Neural progenitor cell (in vitro differentiated cells): ENCODE measurements at regions not wholly inside any gene's neighbourhood (a gene's known extent, or its start where the extent isn't known, plus 50 kb on each side); places are given as distances from the start of the nearest gene placed in this dataset.

Source experiments
- DNase-seq: peaks from one replicate; pipeline ENCODE4 v3.0.0-alpha.2; 2016; ENCODE audit warnings: low spot score
- H2AFZ ChIP-seq: fragments of 200-600 bp; sonication (generic); replicated peaks from 2 replicates; pipeline ENCODE4 v1.6.1; 2016; ENCODE audit warnings: antibody characterized with exemption
- H3F3A ChIP-seq: fragments of 200-600 bp; sonication (generic); 2 replicates; pipeline ENCODE4 v1.6.1; 2016; ENCODE audit warnings: antibody characterized with exemption, low read depth
- H3K27ac ChIP-seq: fragments of 200-600 bp; sonication (generic); 2 replicates; pipeline ENCODE4 v1.5.1; 2016; ENCODE audit warnings: mild to moderate bottlenecking
- H3K27me3 ChIP-seq: fragments of 200-600 bp; sonication (generic); 2 replicates; pipeline ENCODE4 v1.6.1; 2016; ENCODE audit warnings: mild to moderate bottlenecking, moderate library complexity
- H3K36me3 ChIP-seq: fragments of 200-600 bp; sonication (generic); 2 replicates; pipeline ENCODE4 v1.5.1; 2016
- H3K4me1 ChIP-seq: fragments of 200-600 bp; sonication (generic); 2 replicates; pipeline ENCODE4 v1.6.1; 2016; ENCODE audit warnings: mixed run types
- H3K4me2 ChIP-seq: fragments of 200-600 bp; sonication (generic); 2 replicates; pipeline ENCODE4 v1.6.1; 2016
- H3K4me3 ChIP-seq: fragments of 200-600 bp; sonication (generic); 2 replicates; pipeline ENCODE4 v1.5.1; 2016
- H3K79me2 ChIP-seq: fragments of 200-600 bp; sonication (generic); 2 replicates; pipeline ENCODE4 v1.6.1; 2016; ENCODE audit warnings: low read depth
- H3K9ac ChIP-seq: fragments of 200-600 bp; sonication (generic); 2 replicates; pipeline ENCODE4 v1.6.1; 2016
- H3K9me3 ChIP-seq: fragments of 200-600 bp; sonication (generic); 2 replicates; pipeline ENCODE4 v1.5.1; 2016; ENCODE audit warnings: low read depth
- H4K20me1 ChIP-seq: fragments of 200-600 bp; sonication (generic); 2 replicates; pipeline ENCODE4 v1.6.1; 2016; ENCODE audit warnings: low read depth
- H3K27ac Mint-ChIP-seq: 3 replicates; pipeline ENCODE4 v1.8.0; 2021; ENCODE audit warnings: mixed read lengths
- H3K27me3 Mint-ChIP-seq: 2 replicates; pipeline ENCODE4 v1.8.0; 2022; ENCODE audit warnings: low read depth, mild to moderate bottlenecking, inconsistent platforms, moderate library complexity, mixed read lengths; ENCODE audit not compliant: insufficient read depth
- H3K36me3 Mint-ChIP-seq: 3 replicates; pipeline ENCODE4 v1.8.0; 2021; ENCODE audit warnings: mixed read lengths
- H3K4me1 Mint-ChIP-seq: 3 replicates; pipeline ENCODE4 v1.8.0; 2021; ENCODE audit warnings: mixed read lengths
- H3K4me3 Mint-ChIP-seq: 3 replicates; pipeline ENCODE4 v1.8.0; 2021; ENCODE audit warnings: mild to moderate bottlenecking, moderate library complexity, mixed read lengths
- H3K9me3 Mint-ChIP-seq: 3 replicates; pipeline ENCODE4 v1.8.0; 2020; ENCODE audit warnings: mixed read lengths
- EZH2 ChIP-seq: fragments of 200-600 bp; sonication (generic); IDR thresholded peaks from 2 replicates; pipeline ENCODE4 v1.6.1; 2017; ENCODE audit warnings: antibody characterized with exemption, mild to moderate bottlenecking, moderate library complexity
- EZH2phosphoT487 ChIP-seq: fragments of 200-600 bp; sonication (generic); IDR thresholded peaks from 2 replicates; pipeline ENCODE4 v1.6.1; 2017; ENCODE audit warnings: antibody characterized with exemption
- TF ChIP-seq, protein P1 (sequence below): fragments of 200-600 bp; sonication (generic); IDR thresholded peaks from 2 replicates; pipeline ENCODE4 v1.5.1; 2017; ENCODE audit warnings: antibody characterized with exemption, mild to moderate bottlenecking

DNA sequence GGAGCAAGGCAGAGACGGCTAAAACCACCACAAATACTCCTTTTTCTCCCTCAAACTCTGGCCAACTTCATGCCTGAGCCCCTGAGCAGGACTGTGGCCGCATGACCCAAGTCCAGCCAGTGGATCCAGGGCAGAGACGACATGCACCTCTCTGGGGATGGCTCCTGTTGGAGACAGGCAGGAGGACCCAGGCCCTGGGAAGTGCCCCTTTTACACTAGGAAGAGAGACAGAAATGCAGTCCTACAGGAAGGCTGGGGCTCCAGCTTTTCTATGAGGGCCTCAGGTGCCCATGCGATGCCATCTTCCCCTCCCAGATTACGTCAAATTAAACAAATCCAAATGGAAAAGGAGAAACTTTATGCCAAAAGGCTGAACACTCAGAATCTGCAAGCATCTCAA, 498.0 kb downstream of the BRD1 start:
- H3K27me3 Mint-ChIP-seq = peaks cover 8% of the 10 kb centered on the region
- H3K79me2 ChIP-seq = no peaks in the 10 kb centered on the region
- H3K4me1 Mint-ChIP-seq = peaks cover 12% of the 10 kb centered on the region
- no peak overlapping the region for H3K4me3 Mint-ChIP-seq
- H2AFZ ChIP-seq = no peak overlapping the region
- no peak for DNase-seq
- H3K4me3 ChIP-seq = no peak overlapping the region
- peaks cover 19% of the 10 kb centered on the region for H3K9me3 Mint-ChIP-seq
- H3K36me3 Mint-ChIP-seq = no peaks in the 10 kb centered on the region
- H3K36me3 ChIP-seq = no peaks in the 10 kb centered on the region
- TF ChIP-seq EZH2phosphoT487 (no peak), EZH2 (no peak)
- TF ChIP-seq, protein P1, sequence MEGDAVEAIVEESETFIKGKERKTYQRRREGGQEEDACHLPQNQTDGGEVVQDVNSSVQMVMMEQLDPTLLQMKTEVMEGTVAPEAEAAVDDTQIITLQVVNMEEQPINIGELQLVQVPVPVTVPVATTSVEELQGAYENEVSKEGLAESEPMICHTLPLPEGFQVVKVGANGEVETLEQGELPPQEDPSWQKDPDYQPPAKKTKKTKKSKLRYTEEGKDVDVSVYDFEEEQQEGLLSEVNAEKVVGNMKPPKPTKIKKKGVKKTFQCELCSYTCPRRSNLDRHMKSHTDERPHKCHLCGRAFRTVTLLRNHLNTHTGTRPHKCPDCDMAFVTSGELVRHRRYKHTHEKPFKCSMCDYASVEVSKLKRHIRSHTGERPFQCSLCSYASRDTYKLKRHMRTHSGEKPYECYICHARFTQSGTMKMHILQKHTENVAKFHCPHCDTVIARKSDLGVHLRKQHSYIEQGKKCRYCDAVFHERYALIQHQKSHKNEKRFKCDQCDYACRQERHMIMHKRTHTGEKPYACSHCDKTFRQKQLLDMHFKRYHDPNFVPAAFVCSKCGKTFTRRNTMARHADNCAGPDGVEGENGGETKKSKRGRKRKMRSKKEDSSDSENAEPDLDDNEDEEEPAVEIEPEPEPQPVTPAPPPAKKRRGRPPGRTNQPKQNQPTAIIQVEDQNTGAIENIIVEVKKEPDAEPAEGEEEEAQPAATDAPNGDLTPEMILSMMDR = no peak
- no peak overlapping the region for H3K9ac ChIP-seq
- peaks cover 5% of the 10 kb centered on the region for H3F3A ChIP-seq
- peaks cover 11% of the 10 kb centered on the region for H3K4me1 ChIP-seq
- H3K27ac Mint-ChIP-seq = no peak overlapping the region
- no peak overlapping the region for H3K4me2 ChIP-seq
- no peaks in the 10 kb centered on the region for H3K9me3 ChIP-seq
- no peak overlapping the region for H3K27ac ChIP-seq
- no peaks in the 10 kb centered on the region for H3K27me3 ChIP-seq
- H4K20me1 ChIP-seq = no peaks in the 10 kb centered on the region

DNA sequence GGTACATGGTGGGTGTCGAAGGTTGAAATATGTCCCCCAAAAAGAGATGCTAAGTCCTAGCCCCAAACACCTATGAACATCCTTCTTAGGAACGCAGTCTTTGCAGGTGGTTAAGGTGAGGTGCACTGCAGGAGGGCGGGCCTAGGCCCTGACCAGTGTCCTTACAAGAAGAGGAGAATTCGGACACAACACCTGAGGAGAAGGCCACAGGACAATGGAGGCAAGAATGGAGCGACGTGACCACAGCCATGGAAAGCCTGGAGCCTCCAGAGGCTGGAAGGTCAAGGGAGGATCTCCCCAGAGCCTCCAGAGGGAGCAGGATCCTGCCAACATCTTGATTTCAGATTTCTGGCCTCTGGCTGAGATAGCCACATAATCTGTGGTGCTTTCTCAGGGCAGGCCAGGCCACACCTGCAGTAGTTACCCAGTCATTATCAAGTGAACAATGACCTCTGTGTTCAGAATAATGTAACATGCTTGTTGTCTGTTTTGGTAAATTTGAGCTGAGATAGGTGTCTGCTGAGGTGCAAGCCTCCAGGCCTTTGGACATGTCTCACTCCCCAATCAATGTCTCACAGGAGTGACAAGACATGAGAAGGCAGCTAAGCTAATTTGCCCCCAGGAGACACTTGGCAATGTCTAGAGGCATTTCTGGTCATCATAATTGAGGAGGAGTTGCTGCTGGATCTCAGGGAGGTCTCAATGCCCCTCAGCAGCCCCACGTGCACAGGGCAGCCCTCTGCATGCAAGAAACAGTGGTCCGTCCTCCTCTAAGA, 498.9 kb downstream of the BRD1 start:
- no peaks in the 10 kb centered on the region for H3K36me3 Mint-ChIP-seq
- no peaks in the 10 kb centered on the region for H3K36me3 ChIP-seq
- peaks cover 3% of the 10 kb centered on the region for H3K4me1 ChIP-seq
- no peak overlapping the region for H3K4me2 ChIP-seq
- peaks cover 19% of the 10 kb centered on the region for H3K9me3 Mint-ChIP-seq
- H3K4me1 Mint-ChIP-seq = peaks cover 5% of the 10 kb centered on the region
- H3K27me3 ChIP-seq = no peaks in the 10 kb centered on the region
- no peak overlapping the region for H3K4me3 Mint-ChIP-seq
- no peak overlapping the region for H2AFZ ChIP-seq
- H3K9me3 ChIP-seq = no peaks in the 10 kb centered on the region
- H4K20me1 ChIP-seq = no peaks in the 10 kb centered on the region
- no peak for DNase-seq
- TF ChIP-seq EZH2phosphoT487 (no peak), EZH2 (no peak)
- TF ChIP-seq, protein P1 = no peak
- no peak overlapping the region for H3K9ac ChIP-seq
- H3K27ac ChIP-seq = no peak overlapping the region
- H3K4me3 ChIP-seq = no peak overlapping the region
- H3K79me2 ChIP-seq = no peaks in the 10 kb centered on the region
- no peaks in the 10 kb centered on the region for H3F3A ChIP-seq
- no peak overlapping the region for H3K27ac Mint-ChIP-seq
- peaks cover 8% of the 10 kb centered on the region for H3K27me3 Mint-ChIP-seq

DNA sequence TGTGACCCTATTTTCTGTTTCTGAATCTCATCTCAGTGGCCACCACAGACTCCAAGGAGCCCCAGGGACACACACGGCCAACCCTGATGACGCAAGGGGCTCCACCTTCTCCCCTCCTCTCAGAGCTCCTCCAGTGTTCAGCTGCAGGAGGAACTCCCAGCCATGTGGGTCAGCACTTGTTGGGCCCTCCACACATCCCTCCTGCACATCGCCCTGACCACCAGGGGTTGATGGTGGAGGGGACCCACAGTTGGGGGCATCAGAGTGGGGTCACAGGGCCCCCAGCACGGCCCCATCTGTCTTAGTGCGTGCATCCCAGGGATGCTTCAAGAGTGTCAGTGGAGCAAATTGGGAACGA, 499.6 kb downstream of the BRD1 start:
- Mint-ChIP-seq H3K4me1 (no peaks in the 10 kb centered on the region), H3K27me3 (peaks cover 10% of the 10 kb centered on the region), H3K36me3 (no peaks in the 10 kb centered on the region), H3K9me3 (peaks cover 19% of the 10 kb centered on the region), H3K4me3 (no peak overlapping the region), H3K27ac (no peak overlapping the region)
- no peak overlapping the region for H3K9ac ChIP-seq
- H3K36me3 ChIP-seq = no peaks in the 10 kb centered on the region
- H3K27ac ChIP-seq = no peak overlapping the region
- H2AFZ ChIP-seq = no peak overlapping the region
- H3F3A ChIP-seq = no peaks in the 10 kb centered on the region
- no peaks in the 10 kb centered on the region for H3K4me1 ChIP-seq
- no peak for TF ChIP-seq EZH2phosphoT487
- TF ChIP-seq, protein P1 = no peak
- TF ChIP-seq EZH2 = no peak
- no peak for DNase-seq
- no peaks in the 10 kb centered on the region for H3K79me2 ChIP-seq
- no peaks in the 10 kb centered on the region for H3K9me3 ChIP-seq
- no peak overlapping the region for H3K4me2 ChIP-seq
- H4K20me1 ChIP-seq = no peaks in the 10 kb centered on the region
- no peak overlapping the region for H3K4me3 ChIP-seq
- H3K27me3 ChIP-seq = no peaks in the 10 kb centered on the region
